ENCODE measurements at regions not wholly inside any gene's neighbourhood (a gene's known extent, or its start where the extent isn't known, plus 50 kb on each side); places are given as distances from the start of the nearest gene placed in this dataset.

DNA sequence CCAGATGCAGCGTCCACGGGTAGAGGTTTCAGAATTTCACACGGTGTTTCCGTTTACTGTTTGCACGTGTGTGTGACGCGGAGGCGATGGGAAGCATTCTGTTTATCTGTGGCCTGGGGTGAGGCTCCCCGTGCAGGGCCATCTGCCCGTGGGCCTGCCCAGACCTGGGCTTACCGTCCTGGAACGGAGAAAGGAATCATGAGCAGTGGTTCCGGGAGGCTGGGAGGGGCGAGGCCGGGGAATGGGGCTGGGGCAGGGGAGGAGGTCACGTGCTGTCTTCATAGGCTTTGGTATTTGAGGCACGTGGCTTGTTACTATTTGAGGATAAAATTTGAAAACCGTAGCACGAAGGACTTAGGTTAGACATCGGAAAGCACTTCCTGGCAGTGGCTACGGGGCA is 77.9 kb downstream of the RTP5 start:
- TF ChIP-seq POLR2AphosphoS5 (IDR thresholded peaks at IDR 0.05; ENCODE audit: borderline replicate concordance, low read depth, low read length) = no peak
- TF ChIP-seq EZH2 (IDR thresholded peaks at IDR 0.05) = no peak
